Caki2 (cell line): ENCODE measurements at regions not wholly inside any gene's neighbourhood (a gene's known extent, or its start where the extent isn't known, plus 50 kb on each side); places are given as distances from the start of the nearest gene placed in this dataset.

ENCODE experiments used
- DNase-seq: peaks from one replicate; pipeline ENCODE4 v3.0.0-alpha.2; 2015; ENCODE audit warnings: low read depth
- in situ Hi-C: cut with HindIII; loops from 2 replicates; pipeline ENCODE4 v1.10.0; 2016; ENCODE audit warnings: low sequenced_read_pairs, low pct_unique_long_range_greater_than_20kb, mixed read lengths

- DNase-seq: no peak
- in situ Hi-C loops: no loop called here
Observed at GRCh38 chr1:116819081-116819480, 64.9 kb downstream of the CD2 start.

- in situ Hi-C loops: no loop called here
- DNase-seq: no peak
Observed at GRCh38 chr1:116820369-116820768, 66.1 kb downstream of the CD2 start.

GRCh38 chr1:116821763-116822162 is 67.5 kb downstream of the CD2 start:
- no peak for DNase-seq
- in situ Hi-C loops: no loop called here

- DNase-seq: no peak
- in situ Hi-C loops: no loop called here
Observed at GRCh38 chr1:116824631-116825206, 70.5 kb downstream of the CD2 start.

GRCh38 chr1:116825207-116825719 is 71.0 kb downstream of the CD2 start:
- no peak for DNase-seq
- in situ Hi-C loops: no loop called here

GRCh38 chr1:116825720-116826438 is 71.6 kb downstream of the CD2 start:
- no peak for DNase-seq
- in situ Hi-C loops: no loop called here

- in situ Hi-C loops: no loop called here
- peak; percentile 20 for DNase-seq
Observed at GRCh38 chr1:116826818-116827606, 72.8 kb downstream of the CD2 start.

- in situ Hi-C loops: no loop called here
- DNase-seq: no peak
Observed at GRCh38 chr1:116827607-116828105, 73.4 kb downstream of the CD2 start.

- no peak for DNase-seq
- in situ Hi-C loops: no loop called here
Observed at GRCh38 chr1:116832308-116832931, 77.3 kb upstream of the PTGFRN start.

- in situ Hi-C loops: no loop called here
- no peak for DNase-seq
Observed at GRCh38 chr1:116832932-116833578, 76.7 kb upstream of the PTGFRN start.

- no peak for DNase-seq
- in situ Hi-C loops: no loop called here
Observed at GRCh38 chr1:116833718-116834117, 76.0 kb upstream of the PTGFRN start.

- DNase-seq: no peak
- in situ Hi-C loops: no loop called here
Observed at GRCh38 chr1:116834595-116834994, 75.1 kb upstream of the PTGFRN start.

- in situ Hi-C loops: no loop called here
- no peak for DNase-seq
Observed at GRCh38 chr1:116835161-116835560, 74.6 kb upstream of the PTGFRN start.

- in situ Hi-C loops: no loop called here
- DNase-seq: no peak
Observed at GRCh38 chr1:116836099-116836498, 73.6 kb upstream of the PTGFRN start.

GRCh38 chr1:116841569-116842344 is 68.0 kb upstream of the PTGFRN start:
- in situ Hi-C loops: no loop called here
- no peak for DNase-seq

- DNase-seq: no peak
- in situ Hi-C loops: no loop called here
Observed at GRCh38 chr1:116842654-116843053, 67.1 kb upstream of the PTGFRN start.

GRCh38 chr1:116844775-116845174 is 64.9 kb upstream of the PTGFRN start:
- in situ Hi-C loops: no loop called here
- no peak for DNase-seq
